Caco-2 (cell line): ENCODE measurements at regions not wholly inside any gene's neighbourhood (a gene's known extent, or its start where the extent isn't known, plus 50 kb on each side); places are given as distances from the start of the nearest gene placed in this dataset.

ENCODE experiments used
- BruUV-seq: library from RNA; stranded (reverse); fragments of 400-500 nt; replicated peaks from 2 replicates; lab custom pipeline; 2021; lab: Mats Ljungman, UMichigan
- CTCF ChIA-PET: fragments of 300-600 bp; sonication (Branson Sonifier 250); formaldehyde crosslinking; loops from one replicate; lab custom pipeline; 2022; ENCODE audit warnings: antibody characterized with exemption; lab: Charles Lee
- POLR2A ChIA-PET: fragments of 300-600 bp; sonication (Branson Sonifier 250); formaldehyde crosslinking; loops from one replicate; lab custom pipeline; 2022; ENCODE audit warnings: antibody characterized with exemption; lab: Charles Lee
- DNase-seq, 2 experiments: peaks; one replicate each; pipeline versions ENCODE4 v3.0.0 to v3.0.0-alpha.2; 2020 to 2022
- H3K27me3 ChIP-seq: replicated peaks from 2 replicates; pipeline ENCODE4 v1.6.0; 2011; ENCODE audit warnings: low read length; ENCODE audit not compliant: control insufficient read depth, insufficient read depth
- H3K36me3 ChIP-seq: 2 replicates; pipeline ENCODE4 v1.5.1; 2011; ENCODE audit warnings: low read length; ENCODE audit not compliant: control insufficient read depth, insufficient read depth
- H3K4me1 ChIP-seq: fragments of 250-450 bp; sonication (Bioruptor Pico); 2 replicates; pipeline ENCODE4 v1.5.1; 2020; ENCODE audit warnings: mild to moderate bottlenecking
- H3K4me3 ChIP-seq: 2 replicates; pipeline ENCODE4 v1.5.1; 2011; ENCODE audit warnings: low read depth, mild to moderate bottlenecking, control low read depth, low read length
- H3K9me3 ChIP-seq: fragments of 250-450 bp; sonication (Bioruptor Pico); 2 replicates; pipeline ENCODE4 v1.5.1; 2020; ENCODE audit warnings: mild to moderate bottlenecking, moderate library complexity
- H3K27ac Mint-ChIP-seq: one replicate; pipeline ENCODE4 v1.8.0; 2022; ENCODE audit warnings: mixed read lengths; ENCODE audit not compliant: unreplicated experiment
- H3K27me3 Mint-ChIP-seq: one replicate; pipeline ENCODE4 v1.8.0; 2022; ENCODE audit warnings: mixed read lengths; ENCODE audit not compliant: insufficient read depth, unreplicated experiment
- H3K36me3 Mint-ChIP-seq: one replicate; pipeline ENCODE4 v1.8.0; 2022; ENCODE audit warnings: mild to moderate bottlenecking, mixed read lengths; ENCODE audit not compliant: insufficient read depth, unreplicated experiment
- H3K4me1 Mint-ChIP-seq: one replicate; pipeline ENCODE4 v1.8.0; 2022; ENCODE audit warnings: low read depth, mixed read lengths; ENCODE audit not compliant: unreplicated experiment
- H3K4me3 Mint-ChIP-seq: one replicate; pipeline ENCODE4 v1.8.0; 2022; ENCODE audit warnings: mild to moderate bottlenecking, moderate library complexity, mixed read lengths; ENCODE audit not compliant: unreplicated experiment
- H3K9me3 Mint-ChIP-seq: one replicate; pipeline ENCODE4 v1.8.0; 2022; ENCODE audit warnings: mixed read lengths; ENCODE audit not compliant: unreplicated experiment
- CTCF ChIP-seq, 2 experiments: fragments of 200-600 bp in 1 of 2; IDR thresholded peaks; 1 replicate in 1 of 2; 2 replicates in 1 of 2; pipeline versions ENCODE4 v1.5.1 to v1.8.0; 2011 to 2022; ENCODE audit warnings: antibody characterized with exemption in 1 of 2, control low read depth in 1 of 2, inconsistent platforms in 1 of 2, low read depth in 1 of 2, low read length in 1 of 2, mild to moderate bottlenecking in 1 of 2, moderate library complexity in 1 of 2; ENCODE audit not compliant: insufficient read depth in 1 of 2, severe bottlenecking in 1 of 2, unreplicated experiment in 1 of 2
- intact Hi-C: fragments of 100-400 bp; cut with micrococcal nuclease; formaldehyde crosslinking; loops from one replicate; pipeline ENCODE4 v1.10.0; 2022; ENCODE audit not compliant: unreplicated experiment

- H3K36me3 Mint-ChIP-seq = no peaks in the 10 kb centered on the region
- Histone ChIP-seq H3K4me3 (no peak overlapping the region), H3K27me3 (no peaks in the 10 kb centered on the region), H3K9me3 (no peaks in the 10 kb centered on the region), H3K36me3 (no peaks in the 10 kb centered on the region), H3K4me1 (no peaks in the 10 kb centered on the region)
- H3K4me1 Mint-ChIP-seq = no peaks in the 10 kb centered on the region
- no peak for DNase-seq
- H3K27me3 Mint-ChIP-seq = peaks cover 17% of the 10 kb centered on the region
- POLR2A ChIA-PET = no interaction called here
- no peak overlapping the region for H3K27ac Mint-ChIP-seq
- no peak overlapping the region for H3K4me3 Mint-ChIP-seq
- intact Hi-C loops = no loop called here
- no peak for TF ChIP-seq CTCF (IDR thresholded peaks at IDR 0.05; ENCODE audit: insufficient read depth in 1 of 2, low read depth in 1 of 2, low read length in 1 of 2, severe bottlenecking in 1 of 2, unreplicated experiment in 1 of 2)
- no peaks in the 10 kb centered on the region for H3K9me3 Mint-ChIP-seq
- no TSS peak for BruUV-seq
- CTCF ChIA-PET = no interaction called here
Measured at GRCh38 chr11:112626731-112627130, 334.5 kb upstream of the NCAM1 start.

DNA sequence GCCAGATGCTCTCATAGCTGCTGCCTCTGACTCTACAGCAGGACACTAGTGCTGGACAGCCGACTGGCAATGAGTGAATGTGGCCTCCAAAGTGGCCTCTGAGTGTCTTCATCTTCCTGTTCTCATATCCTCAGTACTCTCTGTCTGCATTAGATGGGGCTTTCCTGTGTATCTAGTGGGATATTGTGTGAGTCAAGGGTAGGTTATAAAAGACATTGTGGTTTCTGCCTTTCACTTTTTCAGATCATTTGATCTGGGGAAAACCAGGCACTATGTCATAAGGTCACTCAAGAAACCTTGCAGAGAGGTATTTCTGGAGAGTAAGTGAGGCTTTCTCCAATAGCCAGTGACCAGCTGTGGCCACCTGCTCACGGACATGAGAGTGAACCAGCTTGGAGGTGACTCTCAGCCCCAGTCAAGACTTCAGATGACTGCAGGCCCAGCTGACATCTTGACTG lies 333.6 kb upstream of the NCAM1 start:
- no peak for TF ChIP-seq CTCF (IDR thresholded peaks at IDR 0.05; ENCODE audit: insufficient read depth in 1 of 2, low read depth in 1 of 2, low read length in 1 of 2, severe bottlenecking in 1 of 2, unreplicated experiment in 1 of 2)
- intact Hi-C loops = no loop called here
- Mint-ChIP-seq H3K4me1 (no peaks in the 10 kb centered on the region), H3K27me3 (peaks cover 21% of the 10 kb centered on the region), H3K36me3 (no peaks in the 10 kb centered on the region), H3K9me3 (no peaks in the 10 kb centered on the region), H3K4me3 (no peak overlapping the region), H3K27ac (no peak overlapping the region)
- no peaks in the 10 kb centered on the region for H3K27me3 ChIP-seq
- no peaks in the 10 kb centered on the region for H3K36me3 ChIP-seq
- no peaks in the 10 kb centered on the region for H3K4me1 ChIP-seq
- BruUV-seq = no TSS peak
- POLR2A ChIA-PET = no interaction called here
- CTCF ChIA-PET = no interaction called here
- H3K9me3 ChIP-seq = no peaks in the 10 kb centered on the region
- DNase-seq = no peak
- no peak overlapping the region for H3K4me3 ChIP-seq

GRCh38 chr11:112628676-112629075 lies 332.5 kb upstream of the NCAM1 start:
- H3K27ac Mint-ChIP-seq = no peak overlapping the region
- POLR2A ChIA-PET = no interaction called here
- H3K36me3 Mint-ChIP-seq = no peaks in the 10 kb centered on the region
- no peak for DNase-seq
- TF ChIP-seq CTCF (IDR thresholded peaks at IDR 0.05; ENCODE audit: insufficient read depth in 1 of 2, low read depth in 1 of 2, low read length in 1 of 2, severe bottlenecking in 1 of 2, unreplicated experiment in 1 of 2) = no peak
- Histone ChIP-seq H3K27me3 (no peaks in the 10 kb centered on the region), H3K4me1 (no peaks in the 10 kb centered on the region), H3K36me3 (no peaks in the 10 kb centered on the region), H3K4me3 (no peak overlapping the region), H3K9me3 (no peaks in the 10 kb centered on the region)
- peaks cover 26% of the 10 kb centered on the region for H3K27me3 Mint-ChIP-seq
- H3K4me3 Mint-ChIP-seq = no peak overlapping the region
- no peaks in the 10 kb centered on the region for H3K4me1 Mint-ChIP-seq
- intact Hi-C loops = no loop called here
- BruUV-seq = no TSS peak
- no peaks in the 10 kb centered on the region for H3K9me3 Mint-ChIP-seq
- CTCF ChIA-PET = no interaction called here
